Body of pancreas (tissue), 4 donors: ENCODE measurements at regions not wholly inside any gene's neighbourhood (a gene's known extent, or its start where the extent isn't known, plus 50 kb on each side); places are given as distances from the start of the nearest gene placed in this dataset.

Experiments used
- ATAC-seq: fragments of 150-250 bp; one replicate; pipeline ENCODE4 v1.9.1; 2016
- DNase-seq, 4 donors: peaks; one replicate each; pipeline ENCODE4 v3.0.0-alpha.2; 2019
- H3K27ac ChIP-seq, 4 donors: fragments of 200-600 bp; sonication (generic); 1 replicate in 3 of 4; 2 replicates in 1 of 4; pipeline versions ENCODE4 v1.5.1 to v1.6.1; 2016 to 2019; ENCODE audit warnings: mild to moderate bottlenecking in 1 of 4, mixed read lengths in 1 of 4, moderate library complexity in 1 of 4
- H3K27me3 ChIP-seq, 2 donors: fragments of 200-600 bp; sonication (generic); one replicate each; pipeline ENCODE4 v1.6.0; 2016; ENCODE audit warnings: mild to moderate bottlenecking in 1 of 2
- H3K36me3 ChIP-seq, 2 donors: fragments of 200-600 bp; sonication (generic); replicated peaks in 1 of 2; 2 replicates each; pipeline ENCODE4 v1.5.1; 2016; ENCODE audit warnings: low read depth in 2 of 2; ENCODE audit not compliant: insufficient read depth in 1 of 2
- H3K4me1 ChIP-seq: fragments of 200-600 bp; sonication (generic); one replicate; pipeline ENCODE4 v1.6.0; 2016
- H3K4me3 ChIP-seq, 2 donors: fragments of 200-600 bp; sonication (generic); 1 replicate in 1 of 2; 2 replicates in 1 of 2; pipeline ENCODE4 v1.5.1; 2016 to 2019
- H3K9me3 ChIP-seq, 3 donors: fragments of 200-600 bp; sonication (generic); 1 replicate in 2 of 3; 2 replicates in 1 of 3; pipeline ENCODE4 v1.5.1; 2016
- POLR2A ChIP-seq, 3 donors: fragments of 450-650 bp; IDR thresholded peaks; one replicate each; pipeline ENCODE4 v1.6.1; 2016; ENCODE audit warnings: antibody characterized with exemption in 3 of 3, mild to moderate bottlenecking in 2 of 3
- WGBS, 2 donors: methylation state at CpG; one replicate each; pipeline ENCODE4 v1.1.5; 2017; 5-methylcytosine and 5-hydroxymethylcytosine counted together
- intact Hi-C: fragments of 100-400 bp; cut with DNase I; formaldehyde crosslinking; loops from one replicate; pipeline ENCODE4 v1.15.1; 2023
- TF ChIP-seq, protein P1 (sequence below), 7 experiments: fragments of 450-650 bp in 4 of 7; fragments of 200-600 bp in 3 of 7; sonication (generic) in 3 of 7; IDR thresholded peaks; one replicate each; pipeline ENCODE4 v1.5.1; 2016 to 2019; ENCODE audit warnings: antibody characterized with exemption in 7 of 7

DNA sequence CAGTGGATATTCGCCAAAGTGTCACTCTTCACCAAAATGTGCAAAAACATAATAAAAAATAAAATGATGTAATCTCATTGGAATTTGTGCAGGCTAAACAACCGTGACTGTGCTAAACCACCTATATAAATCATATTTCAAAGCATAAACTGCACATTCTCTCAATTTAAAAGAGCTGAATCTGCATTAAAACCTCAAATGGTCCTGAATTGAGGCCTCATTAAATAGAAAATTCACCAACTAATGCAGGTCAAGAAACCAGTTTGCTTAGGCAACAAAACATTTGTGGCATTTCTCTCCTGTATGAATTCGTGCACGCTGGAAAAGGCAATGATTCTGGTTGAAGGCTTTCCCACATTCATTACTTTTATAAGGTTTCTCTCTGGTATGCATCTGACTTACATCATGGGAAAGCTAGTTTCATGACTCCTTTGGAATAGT lies 80.1 kb upstream of the IFNG-AS1 start:
- intact Hi-C loops, result no loop called here
- H3K4me1 ChIP-seq, result no peaks in the 10 kb centered on the region
- ATAC-seq, result no peak
- no peaks in the 10 kb centered on the region for H3K36me3 ChIP-seq
- no peaks in the 10 kb centered on the region for H3K9me3 ChIP-seq
- H3K4me3 ChIP-seq, result no peak overlapping the region
- DNase-seq, result no peak
- H3K27me3 ChIP-seq, result no peaks in the 10 kb centered on the region
- H3K27ac ChIP-seq, result no peak overlapping the region
- no peak for TF ChIP-seq POLR2A (IDR thresholded peaks at IDR 0.05)
- TF ChIP-seq, protein P1, sequence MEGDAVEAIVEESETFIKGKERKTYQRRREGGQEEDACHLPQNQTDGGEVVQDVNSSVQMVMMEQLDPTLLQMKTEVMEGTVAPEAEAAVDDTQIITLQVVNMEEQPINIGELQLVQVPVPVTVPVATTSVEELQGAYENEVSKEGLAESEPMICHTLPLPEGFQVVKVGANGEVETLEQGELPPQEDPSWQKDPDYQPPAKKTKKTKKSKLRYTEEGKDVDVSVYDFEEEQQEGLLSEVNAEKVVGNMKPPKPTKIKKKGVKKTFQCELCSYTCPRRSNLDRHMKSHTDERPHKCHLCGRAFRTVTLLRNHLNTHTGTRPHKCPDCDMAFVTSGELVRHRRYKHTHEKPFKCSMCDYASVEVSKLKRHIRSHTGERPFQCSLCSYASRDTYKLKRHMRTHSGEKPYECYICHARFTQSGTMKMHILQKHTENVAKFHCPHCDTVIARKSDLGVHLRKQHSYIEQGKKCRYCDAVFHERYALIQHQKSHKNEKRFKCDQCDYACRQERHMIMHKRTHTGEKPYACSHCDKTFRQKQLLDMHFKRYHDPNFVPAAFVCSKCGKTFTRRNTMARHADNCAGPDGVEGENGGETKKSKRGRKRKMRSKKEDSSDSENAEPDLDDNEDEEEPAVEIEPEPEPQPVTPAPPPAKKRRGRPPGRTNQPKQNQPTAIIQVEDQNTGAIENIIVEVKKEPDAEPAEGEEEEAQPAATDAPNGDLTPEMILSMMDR (IDR thresholded peaks at IDR 0.05), result no peak
- 65 to 67% methylated on average over 4 of the region's 4 CpGs for WGBS, 2 donors

DNA sequence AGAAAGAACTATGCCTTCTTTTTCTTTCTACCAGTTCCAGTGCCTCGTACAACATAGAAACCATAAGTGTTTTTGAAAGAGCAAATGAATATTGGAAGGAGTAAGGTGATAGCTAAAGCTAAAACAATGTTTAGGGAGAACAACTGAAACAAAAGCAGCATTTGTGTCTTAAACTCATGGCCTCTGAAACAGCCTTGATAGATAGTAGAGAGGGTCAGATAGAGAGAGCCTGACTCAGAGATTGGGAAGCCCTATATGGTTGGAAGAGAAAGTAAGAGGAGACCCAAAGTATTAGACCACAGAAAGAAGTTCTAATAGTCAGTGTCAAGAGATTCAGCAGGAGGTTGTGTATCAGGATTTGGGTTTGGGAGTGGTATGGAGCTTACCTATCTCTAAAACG lies 79.6 kb upstream of the IFNG-AS1 start:
- TF ChIP-seq, protein P1 (IDR thresholded peaks at IDR 0.05), result no peak
- no peak for TF ChIP-seq POLR2A (IDR thresholded peaks at IDR 0.05)
- Histone ChIP-seq H3K27ac (no peak overlapping the region), H3K4me1 (no peaks in the 10 kb centered on the region), H3K27me3 (no peaks in the 10 kb centered on the region), H3K9me3 (no peaks in the 10 kb centered on the region), H3K36me3 (no peaks in the 10 kb centered on the region), H3K4me3 (no peak overlapping the region)
- no peak for DNase-seq
- intact Hi-C loops, result no loop called here
- no peak for ATAC-seq
- 76% methylated on average over 2 of the region's 2 CpGs for WGBS, 2 donors

DNA sequence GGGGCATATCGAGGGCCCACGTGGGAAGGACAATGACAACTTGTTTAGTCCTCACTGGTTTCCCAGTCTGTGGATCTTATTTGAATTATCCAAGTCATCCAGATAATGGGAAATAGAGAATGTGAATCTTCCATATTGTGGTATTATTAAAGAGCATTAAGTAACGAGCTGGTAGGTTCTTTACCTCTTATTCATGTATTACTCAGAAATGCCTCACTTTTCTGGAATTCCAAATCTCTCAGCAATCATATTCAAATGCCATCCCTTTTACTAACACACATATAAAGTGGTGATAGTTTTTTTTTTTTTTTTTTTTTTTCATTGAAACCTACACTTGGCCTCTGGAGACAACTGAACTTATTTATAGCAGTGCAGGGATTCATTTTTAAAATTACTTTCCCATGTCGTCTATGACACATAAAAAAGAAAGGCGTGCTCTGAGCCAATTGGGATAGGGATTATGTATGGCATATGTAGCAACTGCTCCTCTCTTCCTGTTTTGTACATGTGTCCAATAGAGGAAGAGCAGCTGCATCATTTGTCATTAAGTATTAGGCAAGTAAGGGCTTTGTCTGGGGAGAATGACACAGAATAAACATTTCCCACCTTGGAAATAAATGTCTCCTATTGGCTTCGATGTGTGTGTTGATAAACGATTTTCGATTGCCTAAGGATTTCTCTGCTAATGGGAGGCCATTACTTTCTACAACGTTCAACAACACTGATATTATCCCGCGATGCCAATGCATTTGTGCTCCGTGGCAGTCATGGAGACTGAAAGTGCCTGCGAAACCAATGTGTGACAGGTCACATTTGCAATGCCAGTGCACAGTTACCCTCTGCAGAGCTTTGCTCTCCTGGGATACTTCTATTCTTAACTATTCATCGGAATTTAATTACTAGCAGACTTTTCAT lies 78.6 kb upstream of the IFNG-AS1 start:
- H3K36me3 ChIP-seq, result no peaks in the 10 kb centered on the region
- H3K9me3 ChIP-seq, result no peaks in the 10 kb centered on the region
- WGBS, 2 donors, result 71 to 75% methylated on average over 13 to 14 of the region's 14 CpGs
- DNase-seq (no peak), ATAC-seq (no peak)
- intact Hi-C loops, result no loop called here
- H3K4me3 ChIP-seq, result no peak overlapping the region
- no peaks in the 10 kb centered on the region for H3K27me3 ChIP-seq
- no peaks in the 10 kb centered on the region for H3K4me1 ChIP-seq
- no peak overlapping the region for H3K27ac ChIP-seq
- no peak for TF ChIP-seq POLR2A (IDR thresholded peaks at IDR 0.05)
- TF ChIP-seq, protein P1 (IDR thresholded peaks at IDR 0.05), result no peak

DNA sequence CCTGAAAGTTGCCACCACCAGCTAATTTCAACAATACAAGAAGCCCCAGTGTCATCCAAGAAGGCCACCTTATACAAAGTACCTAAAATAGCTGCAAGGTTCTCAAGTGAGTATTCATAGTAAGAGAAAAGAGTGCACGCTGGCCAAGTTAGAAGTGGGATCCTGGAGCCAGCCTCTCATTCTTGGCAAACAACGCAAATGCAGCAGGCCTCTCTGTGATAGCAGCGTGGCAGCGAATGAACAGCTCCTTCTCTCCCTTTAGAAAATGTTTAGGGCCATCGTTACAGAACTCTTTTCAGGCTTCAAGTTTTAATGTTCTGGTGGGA lies 78.0 kb upstream of the IFNG-AS1 start:
- Histone ChIP-seq H3K36me3 (no peaks in the 10 kb centered on the region), H3K27ac (no peak overlapping the region), H3K4me3 (no peak overlapping the region), H3K9me3 (no peaks in the 10 kb centered on the region), H3K27me3 (no peaks in the 10 kb centered on the region), H3K4me1 (no peaks in the 10 kb centered on the region)
- WGBS, 2 donors, result 88 to 89% methylated on average over 5 of the region's 5 CpGs
- TF ChIP-seq, protein P1 (IDR thresholded peaks at IDR 0.05), result no peak
- TF ChIP-seq POLR2A (IDR thresholded peaks at IDR 0.05), result no peak
- intact Hi-C loops, result no loop called here
- ATAC-seq (no peak), DNase-seq (no peak)

DNA sequence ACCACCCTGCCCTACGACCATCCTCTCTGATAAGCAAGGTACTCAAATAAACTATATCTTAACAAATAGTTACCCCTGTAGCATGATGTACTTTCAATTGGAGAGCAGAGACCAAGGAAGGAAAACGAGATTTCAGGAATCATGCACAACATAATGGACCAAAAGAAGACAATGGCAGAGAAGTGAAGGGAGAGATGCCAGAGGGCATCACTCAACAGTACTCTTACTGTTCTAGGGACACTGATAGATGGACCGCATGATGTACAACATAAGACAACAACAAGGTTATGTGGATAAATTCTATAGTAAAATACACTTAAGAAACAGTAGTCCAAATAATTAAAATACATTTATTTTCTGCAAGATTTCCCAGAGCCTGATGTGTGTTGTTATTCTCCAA lies 77.5 kb upstream of the IFNG-AS1 start:
- Histone ChIP-seq H3K36me3 (no peaks in the 10 kb centered on the region), H3K4me1 (no peaks in the 10 kb centered on the region), H3K27me3 (no peaks in the 10 kb centered on the region), H3K27ac (no peak overlapping the region), H3K9me3 (no peaks in the 10 kb centered on the region), H3K4me3 (no peak overlapping the region)
- intact Hi-C loops, result no loop called here
- TF ChIP-seq POLR2A (IDR thresholded peaks at IDR 0.05), result no peak
- TF ChIP-seq, protein P1 (IDR thresholded peaks at IDR 0.05), result no peak
- WGBS, 2 donors, result 60 to 69% methylated on average over 3 of the region's 3 CpGs
- ATAC-seq (no peak), DNase-seq (no peak)
